ENCODE measurements at regions not wholly inside any gene's neighbourhood (a gene's known extent, or its start where the extent isn't known, plus 50 kb on each side); places are given as distances from the start of the nearest gene placed in this dataset.
"Not testable (repeated sequence)": the region's sequence is repeated elsewhere in the genome, so short reads cannot be mapped to it uniquely, and the experiment has no call there.

GRCh38 chr7:91787931-91788330 lies 92.6 kb downstream of the MTERF1 start:
- Histone ChIP-seq H3K4me1 (ENCODE audit: control insufficient read depth, insufficient read depth, low read length) (no peaks in the 10 kb centered on the region), H3K4me3 (ENCODE audit: low read depth, low read length) (no peak overlapping the region), H3K36me3 (ENCODE audit: control insufficient read depth in 2 of 2, insufficient read depth in 1 of 2, low read length in 2 of 2) (no peaks in the 10 kb centered on the region), H3K27ac (ENCODE audit: extremely low read depth, low read depth, low read length) (no peak overlapping the region), H3K9me3 (ENCODE audit: control insufficient read depth, insufficient read depth, low read depth, low read length) (no peaks in the 10 kb centered on the region)
- TF ChIP-seq GLIS1 (tag by site-specific recombination; IDR thresholded peaks at IDR 0.05) (no peak), ZSCAN4 (tag by site-specific recombination; IDR thresholded peaks at IDR 0.05) (no peak), ZBTB1 (tag by site-specific recombination; IDR thresholded peaks at IDR 0.05) (no peak)
- ChIA-PET CTCF (interaction anchor here (0.6 kb wide), 2 partner anchors 660 to 708 kb away, joined by 3 read pairs; partner anchors contain the start of gene GATAD1), POLR2A (no interaction called here)

GRCh38 chr7:91789086-91789485 lies 91.4 kb downstream of the MTERF1 start:
- POLR2A ChIA-PET = no interaction called here
- H3K36me3 ChIP-seq (ENCODE audit: control insufficient read depth in 2 of 2, insufficient read depth in 1 of 2, low read length in 2 of 2) = no peaks in the 10 kb centered on the region
- no peaks in the 10 kb centered on the region for H3K9me3 ChIP-seq (ENCODE audit: control insufficient read depth, insufficient read depth, low read depth, low read length)
- H3K4me3 ChIP-seq (ENCODE audit: low read depth, low read length) = no peak overlapping the region
- CTCF ChIA-PET = no interaction called here
- no peak for TF ChIP-seq MZF1 (tag by site-specific recombination; IDR thresholded peaks at IDR 0.05; ENCODE audit: borderline replicate concordance)
- TF ChIP-seq ZBTB48 (tag by site-specific recombination; IDR thresholded peaks at IDR 0.05) = no peak
- TF ChIP-seq ZBTB21 (tag by site-specific recombination; IDR thresholded peaks at IDR 0.05) = no peak
- TF ChIP-seq SCRT2 (tag by site-specific recombination; IDR thresholded peaks at IDR 0.05) = no peak
- no peak for TF ChIP-seq ZNF214 (tag by site-specific recombination; IDR thresholded peaks at IDR 0.05; ENCODE audit: borderline replicate concordance)
- no peak for TF ChIP-seq ZNF544 (tag by site-specific recombination; IDR thresholded peaks at IDR 0.05)
- no peak for TF ChIP-seq REST (tag by site-specific recombination; IDR thresholded peaks at IDR 0.05)
- TF ChIP-seq ZNF10 (tag by site-specific recombination; IDR thresholded peaks at IDR 0.05) = no peak
- TF ChIP-seq GLI2 (tag by site-specific recombination; IDR thresholded peaks at IDR 0.05; ENCODE audit: borderline replicate concordance, low read depth) = no peak
- H3K27ac ChIP-seq (ENCODE audit: extremely low read depth, low read depth, low read length) = no peak overlapping the region
- no peaks in the 10 kb centered on the region for H3K4me1 ChIP-seq (ENCODE audit: control insufficient read depth, insufficient read depth, low read length)

- POLR2A ChIA-PET = no interaction called here
- H3K36me3 ChIP-seq (ENCODE audit: control insufficient read depth in 2 of 2, insufficient read depth in 1 of 2, low read length in 2 of 2) = no peaks in the 10 kb centered on the region
- no peak overlapping the region for H3K27ac ChIP-seq (ENCODE audit: extremely low read depth, low read depth, low read length)
- no peak overlapping the region for H3K4me3 ChIP-seq (ENCODE audit: low read depth, low read length)
- TF ChIP-seq AEBP2 (tag by site-specific recombination; IDR thresholded peaks at IDR 0.05; ENCODE audit: borderline replicate concordance) (no peak), ZBTB7A (tag by site-specific recombination; IDR thresholded peaks at IDR 0.05; ENCODE audit: low read depth) (no peak), ZIC2 (tag by site-specific recombination; IDR thresholded peaks at IDR 0.05) (no peak)
- H3K4me1 ChIP-seq (ENCODE audit: control insufficient read depth, insufficient read depth, low read length) = no peaks in the 10 kb centered on the region
- CTCF ChIA-PET = interaction anchor here (0.7 kb wide), 1 partner anchor 164 kb away, joined by 3 read pairs; no protein-coding TSS in a partner anchor
- H3K9me3 ChIP-seq (ENCODE audit: control insufficient read depth, insufficient read depth, low read depth, low read length) = no peaks in the 10 kb centered on the region
These were observed 90.9 kb downstream of the MTERF1 start for GRCh38 chr7:91789558-91789957.

GRCh38 chr7:91790646-91791045 lies 89.9 kb downstream of the MTERF1 start:
- POLR2A ChIA-PET; H3K27ac ChIP-seq (ENCODE audit: extremely low read depth, low read depth, low read length); H3K9me3 ChIP-seq (ENCODE audit: control insufficient read depth, insufficient read depth, low read depth, low read length); CTCF ChIA-PET; H3K4me3 ChIP-seq (ENCODE audit: low read depth, low read length); H3K4me1 ChIP-seq (ENCODE audit: control insufficient read depth, insufficient read depth, low read length); H3K36me3 ChIP-seq (ENCODE audit: control insufficient read depth in 2 of 2, insufficient read depth in 1 of 2, low read length in 2 of 2): not testable (repeated sequence)
